ENCODE measurements at regions not wholly inside any gene's neighbourhood (a gene's known extent, or its start where the extent isn't known, plus 50 kb on each side); places are given as distances from the start of the nearest gene placed in this dataset.
"Not testable (repeated sequence)": the region's sequence is repeated elsewhere in the genome, so short reads cannot be mapped to it uniquely, and the experiment has no call there.

DNA sequence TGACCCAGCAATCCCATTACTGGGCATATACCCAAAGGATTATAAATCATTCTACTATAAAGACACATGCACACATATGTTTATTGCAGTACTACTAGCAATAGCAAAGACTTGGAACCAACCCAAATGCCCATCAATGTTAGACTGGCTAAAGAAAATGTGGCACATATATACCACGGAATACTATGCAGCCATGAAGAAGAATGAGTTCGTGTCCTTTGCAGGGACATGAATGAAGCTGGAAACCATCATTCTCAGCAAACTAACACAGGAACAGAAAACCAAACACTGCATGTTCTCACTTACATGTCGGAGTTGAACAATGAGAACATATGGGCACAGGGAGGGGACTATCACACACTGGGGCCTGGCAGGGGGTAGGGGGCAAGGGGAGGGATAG lies 183.0 kb downstream of the HACE1 start:
- not testable (repeated sequence) for H3K9me3 ChIP-seq (ENCODE audit: control insufficient read depth, low read depth, low read length); H3K27ac ChIP-seq (ENCODE audit: low read length); H3K36me3 ChIP-seq (ENCODE audit: control insufficient read depth, insufficient read depth, low read length); H3K27me3 ChIP-seq (ENCODE audit: control insufficient read depth, insufficient read depth, low read length); DNase-seq; H3K4me3 ChIP-seq (ENCODE audit: low read length); H3K4me1 ChIP-seq (ENCODE audit: control insufficient read depth, insufficient read depth, low read length)
- no CpG with 5 or more reads among the region's 3 CpGs for WGBS (ENCODE audit: insufficient coverage, low lambda C conversion rate)

DNA sequence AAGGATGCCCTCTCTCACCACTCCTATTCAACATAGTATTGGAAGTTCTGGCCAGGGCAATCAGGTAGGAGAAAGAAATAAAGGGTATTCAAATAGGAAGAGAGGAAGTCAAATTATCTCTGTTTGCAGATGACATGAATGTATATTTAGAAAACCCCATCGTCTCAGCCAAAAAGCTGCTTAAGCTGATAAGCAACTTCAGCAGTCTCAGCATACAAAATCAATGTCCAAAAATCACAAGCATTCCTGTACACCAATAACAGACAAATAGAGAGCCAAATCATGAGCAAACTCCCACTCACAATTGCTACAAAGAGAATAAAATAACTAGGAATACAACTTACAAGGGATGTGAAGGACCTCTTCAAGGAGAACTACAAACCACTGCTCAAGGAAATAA lies 184.6 kb downstream of the HACE1 start:
- not testable (repeated sequence) for H3K36me3 ChIP-seq (ENCODE audit: control insufficient read depth, insufficient read depth, low read length); DNase-seq; H3K4me3 ChIP-seq (ENCODE audit: low read length); H3K4me1 ChIP-seq (ENCODE audit: control insufficient read depth, insufficient read depth, low read length); H3K27me3 ChIP-seq (ENCODE audit: control insufficient read depth, insufficient read depth, low read length); H3K27ac ChIP-seq (ENCODE audit: low read length); H3K9me3 ChIP-seq (ENCODE audit: control insufficient read depth, low read depth, low read length)
- no CpG with 5 or more reads among the region's 1 CpG for WGBS (ENCODE audit: insufficient coverage, low lambda C conversion rate)

DNA sequence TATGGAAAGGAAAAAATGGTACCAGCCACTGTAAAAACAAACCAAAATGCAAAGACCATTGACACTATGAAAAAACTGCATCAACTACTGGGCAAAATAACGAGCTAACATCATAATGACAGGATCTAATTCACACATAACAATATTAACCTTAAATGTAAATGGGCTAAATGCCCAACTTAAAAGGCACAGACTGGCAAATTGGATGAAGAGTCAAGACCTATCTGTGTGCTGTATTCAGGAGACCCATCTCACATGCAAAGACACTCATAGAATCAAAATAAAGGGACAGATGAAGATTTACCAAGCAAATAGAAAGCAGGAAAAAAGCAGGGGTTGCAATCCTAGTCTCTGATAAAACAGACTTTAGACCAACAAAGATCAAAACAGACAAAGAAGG lies 186.6 kb downstream of the HACE1 start:
- not testable (repeated sequence) for H3K9me3 ChIP-seq (ENCODE audit: control insufficient read depth, low read depth, low read length)
- no CpG with 5 or more reads among the region's 1 CpG for WGBS (ENCODE audit: insufficient coverage, low lambda C conversion rate)

DNA sequence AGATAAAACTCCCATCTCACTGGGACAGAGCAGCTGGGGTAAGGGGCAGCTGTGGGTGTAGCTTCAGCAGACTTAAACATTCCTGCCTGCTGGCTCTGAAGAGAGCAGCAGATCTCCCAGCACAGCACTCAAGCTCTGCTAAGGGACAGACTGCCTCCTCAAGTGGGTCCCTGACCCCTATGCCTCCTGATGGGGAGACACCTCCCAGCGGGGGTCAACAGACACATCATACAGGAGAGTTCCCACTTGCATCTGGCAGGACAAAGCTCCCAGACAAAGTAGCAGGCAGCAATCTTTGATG lies 188.2 kb downstream of the HACE1 start:
- no CpG with 5 or more reads among the region's 1 CpG for WGBS (ENCODE audit: insufficient coverage, low lambda C conversion rate)
- DNase-seq; H3K9me3 ChIP-seq (ENCODE audit: control insufficient read depth, low read depth, low read length); H3K4me1 ChIP-seq (ENCODE audit: control insufficient read depth, insufficient read depth, low read length); H3K27me3 ChIP-seq (ENCODE audit: control insufficient read depth, insufficient read depth, low read length); H3K27ac ChIP-seq (ENCODE audit: low read length); H3K36me3 ChIP-seq (ENCODE audit: control insufficient read depth, insufficient read depth, low read length); H3K4me3 ChIP-seq (ENCODE audit: low read length): not testable (repeated sequence)

More for the DNA sequence above, 186.6 kb downstream of the HACE1 start:
- not testable (repeated sequence) for H3K36me3 ChIP-seq (ENCODE audit: control insufficient read depth, insufficient read depth, low read length); H3K27ac ChIP-seq (ENCODE audit: low read length); DNase-seq; H3K4me3 ChIP-seq (ENCODE audit: low read length); H3K4me1 ChIP-seq (ENCODE audit: control insufficient read depth, insufficient read depth, low read length); H3K27me3 ChIP-seq (ENCODE audit: control insufficient read depth, insufficient read depth, low read length)

DNA sequence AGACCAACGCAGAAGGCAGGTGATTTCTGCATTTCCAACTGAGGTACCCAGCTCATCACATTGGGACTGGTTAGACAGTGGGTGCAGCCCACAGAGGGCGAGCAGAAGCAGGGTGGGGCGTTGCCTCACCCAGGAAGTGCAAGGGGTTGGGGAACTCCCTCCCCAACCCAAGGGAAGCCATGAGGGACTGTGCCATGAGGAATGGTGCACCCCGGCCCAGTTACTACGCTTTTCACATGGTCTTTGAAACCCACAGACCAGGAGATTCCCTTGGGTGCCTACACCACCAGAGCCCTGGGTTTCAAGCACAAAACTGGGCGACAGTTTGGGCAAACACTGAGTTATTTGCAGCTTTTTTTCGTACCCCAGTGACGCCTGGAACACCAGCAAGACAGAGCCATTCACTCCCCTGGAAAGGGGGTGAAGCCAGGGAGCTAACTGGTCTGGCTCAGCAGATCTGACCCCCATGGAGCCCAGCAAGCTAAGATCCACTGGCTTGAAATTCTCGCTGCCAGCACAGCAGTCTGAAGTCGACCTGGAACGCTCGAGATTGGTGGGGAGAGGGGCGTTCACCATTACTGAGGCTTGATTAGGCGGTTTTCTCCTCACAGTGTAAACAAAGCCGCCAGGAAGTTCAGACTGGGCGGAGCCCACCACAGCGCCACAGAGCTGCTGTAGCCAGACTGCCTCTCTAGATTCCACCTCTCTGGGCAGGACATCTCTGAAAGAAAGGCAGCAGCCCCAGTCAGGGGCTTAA lies 188.7 kb downstream of the HACE1 start:
- not testable (repeated sequence) for H3K27me3 ChIP-seq (ENCODE audit: control insufficient read depth, insufficient read depth, low read length); H3K4me3 ChIP-seq (ENCODE audit: low read length); DNase-seq; H3K4me1 ChIP-seq (ENCODE audit: control insufficient read depth, insufficient read depth, low read length); H3K27ac ChIP-seq (ENCODE audit: low read length); H3K9me3 ChIP-seq (ENCODE audit: control insufficient read depth, low read depth, low read length); H3K36me3 ChIP-seq (ENCODE audit: control insufficient read depth, insufficient read depth, low read length)
- no CpG with 5 or more reads among the region's 17 CpGs for WGBS (ENCODE audit: insufficient coverage, low lambda C conversion rate)

DNA sequence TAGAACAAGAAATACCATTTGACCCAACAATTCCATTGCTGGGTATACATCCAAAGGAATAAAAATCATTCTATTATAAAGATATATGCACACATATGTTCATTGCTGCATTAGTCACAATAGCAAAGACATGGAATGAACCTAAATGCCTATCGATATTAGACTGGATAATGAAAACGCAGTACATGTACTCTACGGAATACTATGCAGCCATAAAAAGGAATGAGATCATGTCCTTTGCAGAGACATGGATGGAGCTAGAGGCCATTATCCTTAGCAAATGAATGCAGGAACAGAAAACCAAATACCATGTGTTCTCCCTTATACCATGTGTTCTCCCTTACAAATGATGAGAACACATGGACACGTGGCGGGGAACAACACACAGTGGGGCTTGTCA lies 190.2 kb downstream of the HACE1 start:
- DNase-seq: no peak
- no peak overlapping the region for H3K4me3 ChIP-seq (ENCODE audit: low read length)
- no CpG with 5 or more reads among the region's 5 CpGs for WGBS (ENCODE audit: insufficient coverage, low lambda C conversion rate)
- H3K27me3 ChIP-seq (ENCODE audit: control insufficient read depth, insufficient read depth, low read length): no peaks in the 10 kb centered on the region
- no peak overlapping the region for H3K27ac ChIP-seq (ENCODE audit: low read length)
- no peaks in the 10 kb centered on the region for H3K4me1 ChIP-seq (ENCODE audit: control insufficient read depth, insufficient read depth, low read length)
- no peaks in the 10 kb centered on the region for H3K9me3 ChIP-seq (ENCODE audit: control insufficient read depth, low read depth, low read length)
- H3K36me3 ChIP-seq (ENCODE audit: control insufficient read depth, insufficient read depth, low read length): no peaks in the 10 kb centered on the region

DNA sequence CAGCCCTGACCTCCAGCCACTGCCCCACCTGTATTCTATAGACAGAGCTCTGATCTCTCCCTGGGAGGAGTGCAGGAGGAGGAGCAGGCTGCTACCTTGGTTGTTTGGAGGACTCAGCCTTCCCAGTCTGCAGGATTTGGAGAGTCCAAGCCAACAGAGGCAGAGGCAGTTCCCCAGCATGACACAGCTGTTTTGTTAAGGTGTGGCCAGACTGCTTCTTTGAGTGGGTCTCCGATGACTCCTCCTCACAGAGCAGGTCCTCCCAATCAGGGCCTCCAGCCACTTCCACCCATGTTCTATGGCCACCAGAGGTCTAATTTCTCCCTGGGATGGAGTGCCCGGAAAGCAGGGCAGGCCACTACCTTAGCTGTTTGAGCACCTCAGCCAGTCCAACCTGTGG lies 203.5 kb downstream of the HACE1 start:
- no peaks in the 10 kb centered on the region for H3K4me1 ChIP-seq (ENCODE audit: control insufficient read depth, insufficient read depth, low read length)
- WGBS (ENCODE audit: insufficient coverage, low lambda C conversion rate): no CpG with 5 or more reads among the region's 2 CpGs
- no peak overlapping the region for H3K27ac ChIP-seq (ENCODE audit: low read length)
- H3K9me3 ChIP-seq (ENCODE audit: control insufficient read depth, low read depth, low read length): no peaks in the 10 kb centered on the region
- no peak overlapping the region for H3K4me3 ChIP-seq (ENCODE audit: low read length)
- no peak for DNase-seq
- no peaks in the 10 kb centered on the region for H3K36me3 ChIP-seq (ENCODE audit: control insufficient read depth, insufficient read depth, low read length)
- no peaks in the 10 kb centered on the region for H3K27me3 ChIP-seq (ENCODE audit: control insufficient read depth, insufficient read depth, low read length)

DNA sequence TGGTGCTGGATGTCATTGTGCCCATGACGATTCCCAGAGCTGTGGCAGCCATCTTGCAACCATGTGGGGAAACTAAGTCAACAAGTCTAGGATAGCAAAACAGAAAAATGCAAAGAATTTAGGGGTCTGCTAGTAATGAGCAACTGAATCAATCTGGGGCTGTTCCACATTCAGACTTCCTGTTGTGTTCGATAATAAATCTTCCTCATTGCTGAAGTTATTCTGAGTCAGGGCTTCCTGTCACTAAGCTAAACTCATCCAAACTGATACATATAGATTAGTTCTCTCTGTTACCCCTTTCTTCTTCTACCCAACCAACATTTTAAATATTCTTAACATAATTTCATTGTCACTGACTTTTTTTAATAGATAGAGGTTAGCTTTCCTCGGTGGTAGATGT lies 205.9 kb downstream of the HACE1 start:
- Histone ChIP-seq H3K27me3 (ENCODE audit: control insufficient read depth, insufficient read depth, low read length) (no peaks in the 10 kb centered on the region), H3K4me3 (ENCODE audit: low read length) (no peak overlapping the region), H3K4me1 (ENCODE audit: control insufficient read depth, insufficient read depth, low read length) (no peaks in the 10 kb centered on the region), H3K27ac (ENCODE audit: low read length) (no peak overlapping the region), H3K9me3 (ENCODE audit: control insufficient read depth, low read depth, low read length) (no peaks in the 10 kb centered on the region), H3K36me3 (ENCODE audit: control insufficient read depth, insufficient read depth, low read length) (no peaks in the 10 kb centered on the region)
- no peak for DNase-seq
- WGBS (ENCODE audit: insufficient coverage, low lambda C conversion rate): 100% methylated on average over 2 of the region's 3 CpGs

DNA sequence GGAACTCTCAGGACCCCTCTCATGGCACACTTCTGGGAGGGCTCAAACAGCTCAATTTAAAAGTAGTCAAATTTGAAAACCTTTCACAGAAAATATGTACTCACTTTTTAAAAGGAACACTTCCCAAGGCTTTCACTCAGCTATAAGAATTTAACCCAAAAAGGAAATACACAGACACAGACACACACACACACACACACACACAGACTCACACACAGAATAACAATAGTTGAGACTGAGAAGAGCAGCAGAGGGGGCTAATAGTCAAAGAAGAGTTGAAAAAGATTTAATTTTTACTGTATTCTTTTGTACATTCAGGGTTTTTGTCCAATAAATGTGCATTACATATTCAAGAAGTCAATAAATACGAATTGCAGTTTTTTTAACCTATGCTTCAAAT lies 211.4 kb downstream of the HACE1 start:
- DNase-seq: no peak
- 100% methylated on average over 1 of the region's 1 CpG for WGBS (ENCODE audit: insufficient coverage, low lambda C conversion rate)
- Histone ChIP-seq H3K36me3 (ENCODE audit: control insufficient read depth, insufficient read depth, low read length) (no peaks in the 10 kb centered on the region), H3K9me3 (ENCODE audit: control insufficient read depth, low read depth, low read length) (no peaks in the 10 kb centered on the region), H3K27me3 (ENCODE audit: control insufficient read depth, insufficient read depth, low read length) (no peaks in the 10 kb centered on the region), H3K4me1 (ENCODE audit: control insufficient read depth, insufficient read depth, low read length) (no peaks in the 10 kb centered on the region), H3K4me3 (ENCODE audit: low read length) (no peak overlapping the region), H3K27ac (ENCODE audit: low read length) (no peak overlapping the region)

DNA sequence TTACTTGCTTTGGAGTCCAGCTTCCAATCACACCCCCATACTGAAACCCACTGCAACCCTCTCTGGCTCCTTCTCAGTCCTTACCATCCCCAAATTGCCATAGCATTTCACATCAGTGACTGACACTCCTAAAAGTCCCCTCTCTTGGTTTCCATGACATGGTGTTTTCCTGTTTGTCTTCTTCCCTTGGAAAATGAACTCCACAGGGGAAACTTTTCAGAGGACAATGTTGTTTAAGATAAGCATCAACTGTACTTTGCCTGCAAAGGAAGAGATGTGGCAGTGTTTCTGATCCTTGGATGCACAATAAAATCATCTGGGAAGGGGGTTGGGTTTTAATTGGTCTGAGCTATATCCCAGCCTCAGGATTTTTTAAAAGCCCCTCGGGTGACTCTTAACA lies 214.9 kb downstream of the HACE1 start:
- no peak overlapping the region for H3K27ac ChIP-seq (ENCODE audit: low read length)
- no peak overlapping the region for H3K4me3 ChIP-seq (ENCODE audit: low read length)
- no peaks in the 10 kb centered on the region for H3K27me3 ChIP-seq (ENCODE audit: control insufficient read depth, insufficient read depth, low read length)
- no CpG with 5 or more reads among the region's 1 CpG for WGBS (ENCODE audit: insufficient coverage, low lambda C conversion rate)
- no peaks in the 10 kb centered on the region for H3K36me3 ChIP-seq (ENCODE audit: control insufficient read depth, insufficient read depth, low read length)
- no peaks in the 10 kb centered on the region for H3K4me1 ChIP-seq (ENCODE audit: control insufficient read depth, insufficient read depth, low read length)
- no peak for DNase-seq
- no peaks in the 10 kb centered on the region for H3K9me3 ChIP-seq (ENCODE audit: control insufficient read depth, low read depth, low read length)

DNA sequence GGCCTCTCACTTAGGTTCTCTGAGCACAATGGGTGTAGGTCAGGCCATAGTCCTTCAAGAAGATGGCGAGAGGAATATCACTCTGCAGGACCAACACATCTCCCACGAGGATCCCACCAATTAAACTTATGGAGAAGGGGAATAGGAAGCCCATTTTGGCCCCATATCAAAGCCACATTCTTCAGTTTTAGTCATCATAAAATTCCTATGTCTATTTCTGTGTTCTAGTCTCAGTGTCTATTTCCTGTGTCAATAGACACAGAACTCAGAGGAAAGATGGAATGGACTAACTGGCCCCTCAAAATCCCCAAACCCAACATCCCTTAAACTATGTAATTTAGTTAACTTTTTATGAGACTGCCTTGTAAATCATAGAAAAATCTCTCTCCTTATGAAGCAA lies 216.8 kb downstream of the HACE1 start:
- no CpG with 5 or more reads among the region's 2 CpGs for WGBS (ENCODE audit: insufficient coverage, low lambda C conversion rate)

More for the DNA sequence above, 216.8 kb downstream of the HACE1 start:
- Histone ChIP-seq H3K9me3 (ENCODE audit: control insufficient read depth, low read depth, low read length) (no peaks in the 10 kb centered on the region), H3K36me3 (ENCODE audit: control insufficient read depth, insufficient read depth, low read length) (no peaks in the 10 kb centered on the region), H3K27me3 (ENCODE audit: control insufficient read depth, insufficient read depth, low read length) (no peaks in the 10 kb centered on the region), H3K27ac (ENCODE audit: low read length) (no peak overlapping the region), H3K4me3 (ENCODE audit: low read length) (no peak overlapping the region), H3K4me1 (ENCODE audit: control insufficient read depth, insufficient read depth, low read length) (no peaks in the 10 kb centered on the region)
- DNase-seq: no peak

Data from large intestine (tissue), 3 donors.